DND-41 (cell line): ENCODE measurements at regions not wholly inside any gene's neighbourhood (a gene's known extent, or its start where the extent isn't known, plus 50 kb on each side); places are given as distances from the start of the nearest gene placed in this dataset.

Experiments
- CTCF ChIP-seq: IDR thresholded peaks from 2 replicates; pipeline ENCODE4 v1.5.1; 2012; ENCODE audit warnings: borderline replicate concordance, low read length, moderate library complexity, mild to moderate bottlenecking; ENCODE audit not compliant: poor library complexity, severe bottlenecking; ENCODE audit errors: extremely low read depth
- EZH2 ChIP-seq: IDR thresholded peaks from 3 replicates; pipeline ENCODE4 v1.6.1; 2012; ENCODE audit warnings: borderline replicate concordance, low read depth, mild to moderate bottlenecking, moderate library complexity, low read length, inconsistent platforms; ENCODE audit not compliant: severe bottlenecking

- TF ChIP-seq EZH2 (no peak), CTCF (no peak)
Measured at GRCh38 chr3:177983320-177983719, 552.9 kb upstream of the KCNMB2 start.
